Fibroblast of mammary gland (primary cell): ENCODE measurements at regions not wholly inside any gene's neighbourhood (a gene's known extent, or its start where the extent isn't known, plus 50 kb on each side); places are given as distances from the start of the nearest gene placed in this dataset.

Experiments used
- DNase-seq: peaks from one replicate; pipeline ENCODE4 v3.0.0-alpha.2; 2010; ENCODE audit warnings: low read depth
- H3K4me3 ChIP-seq: 2 replicates; pipeline ENCODE4 v1.5.1; 2011; ENCODE audit warnings: low read depth, mild to moderate bottlenecking, low read length, moderate library complexity; ENCODE audit not compliant: control insufficient read depth
- TF ChIP-seq, protein P1 (sequence below): conservative IDR thresholded peaks from 2 replicates; pipeline ENCODE4 v1.5.1; 2011; ENCODE audit warnings: low read depth, low read length, inconsistent platforms; ENCODE audit not compliant: control insufficient read depth, insufficient read depth

DNA sequence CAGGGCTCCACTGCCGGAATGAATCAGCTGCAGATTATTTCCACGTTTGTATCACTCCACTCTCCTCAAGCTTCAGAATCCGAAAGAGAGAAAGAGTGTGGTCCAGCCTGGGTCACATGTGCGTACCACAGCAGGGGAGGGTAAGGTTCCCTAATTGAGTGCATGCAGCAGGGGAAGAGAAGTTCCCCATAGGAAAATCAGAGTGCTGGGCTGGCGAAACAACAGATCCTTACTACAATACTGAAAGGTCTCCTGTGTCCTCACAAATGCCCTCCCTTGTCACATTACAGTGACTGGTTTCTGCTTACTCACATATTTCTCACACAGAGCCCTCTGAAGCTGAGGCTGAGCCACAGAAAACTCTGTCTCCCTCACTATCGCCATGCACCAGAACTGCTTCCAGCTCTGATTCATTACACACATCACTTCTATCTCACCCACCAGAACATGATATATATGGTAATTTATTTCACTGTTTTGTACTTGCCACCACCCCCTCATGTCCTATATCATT lies 532.2 kb upstream of the TUSC1 start:
- peak overlapping the region; percentile 3 for H3K4me3 ChIP-seq
- TF ChIP-seq, protein P1, sequence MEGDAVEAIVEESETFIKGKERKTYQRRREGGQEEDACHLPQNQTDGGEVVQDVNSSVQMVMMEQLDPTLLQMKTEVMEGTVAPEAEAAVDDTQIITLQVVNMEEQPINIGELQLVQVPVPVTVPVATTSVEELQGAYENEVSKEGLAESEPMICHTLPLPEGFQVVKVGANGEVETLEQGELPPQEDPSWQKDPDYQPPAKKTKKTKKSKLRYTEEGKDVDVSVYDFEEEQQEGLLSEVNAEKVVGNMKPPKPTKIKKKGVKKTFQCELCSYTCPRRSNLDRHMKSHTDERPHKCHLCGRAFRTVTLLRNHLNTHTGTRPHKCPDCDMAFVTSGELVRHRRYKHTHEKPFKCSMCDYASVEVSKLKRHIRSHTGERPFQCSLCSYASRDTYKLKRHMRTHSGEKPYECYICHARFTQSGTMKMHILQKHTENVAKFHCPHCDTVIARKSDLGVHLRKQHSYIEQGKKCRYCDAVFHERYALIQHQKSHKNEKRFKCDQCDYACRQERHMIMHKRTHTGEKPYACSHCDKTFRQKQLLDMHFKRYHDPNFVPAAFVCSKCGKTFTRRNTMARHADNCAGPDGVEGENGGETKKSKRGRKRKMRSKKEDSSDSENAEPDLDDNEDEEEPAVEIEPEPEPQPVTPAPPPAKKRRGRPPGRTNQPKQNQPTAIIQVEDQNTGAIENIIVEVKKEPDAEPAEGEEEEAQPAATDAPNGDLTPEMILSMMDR, result no peak
- peak; percentile 47 for DNase-seq

DNA sequence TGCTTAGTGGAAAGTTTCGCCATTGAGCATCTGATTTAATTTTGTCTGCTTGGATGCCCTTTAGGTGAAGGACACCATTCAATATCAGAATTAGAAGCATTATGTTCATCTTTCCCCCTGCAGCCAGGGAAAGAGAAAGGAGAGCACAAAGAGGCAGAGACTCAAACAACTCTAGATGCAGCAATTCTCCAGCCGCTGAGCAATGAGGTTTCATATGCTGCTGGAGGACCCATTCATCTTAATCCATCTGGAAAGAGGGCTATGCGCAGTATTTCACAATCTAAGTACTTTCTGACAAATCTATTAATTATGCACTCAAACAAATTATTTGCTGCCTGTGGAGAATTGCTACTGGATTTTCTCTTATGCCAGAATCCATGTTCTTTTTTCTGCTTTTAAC lies 527.0 kb upstream of the TUSC1 start:
- no peak for DNase-seq
- TF ChIP-seq, protein P1, result no peak
- no peak overlapping the region for H3K4me3 ChIP-seq

DNA sequence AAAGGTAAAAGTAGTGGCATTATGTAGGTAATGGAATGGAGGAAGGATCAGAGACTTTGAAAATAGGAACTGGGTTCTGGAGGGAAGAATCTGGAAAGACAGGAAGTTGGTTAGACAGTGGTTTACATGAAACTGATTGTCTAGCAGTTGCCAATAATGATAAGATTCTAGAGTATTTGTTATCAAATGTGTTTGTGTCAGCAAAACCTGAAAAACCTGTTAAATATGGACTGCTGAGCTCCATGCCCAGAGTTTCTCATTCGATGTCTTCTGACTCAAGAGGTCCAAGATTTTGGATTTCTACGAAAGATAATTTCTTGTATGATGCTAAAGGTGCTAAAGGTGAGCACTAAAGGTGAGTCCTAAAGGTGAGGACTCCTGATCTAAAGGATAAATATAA lies 515.0 kb upstream of the TUSC1 start:
- TF ChIP-seq, protein P1, result no peak
- DNase-seq, result no peak
- H3K4me3 ChIP-seq, result no peak overlapping the region

DNA sequence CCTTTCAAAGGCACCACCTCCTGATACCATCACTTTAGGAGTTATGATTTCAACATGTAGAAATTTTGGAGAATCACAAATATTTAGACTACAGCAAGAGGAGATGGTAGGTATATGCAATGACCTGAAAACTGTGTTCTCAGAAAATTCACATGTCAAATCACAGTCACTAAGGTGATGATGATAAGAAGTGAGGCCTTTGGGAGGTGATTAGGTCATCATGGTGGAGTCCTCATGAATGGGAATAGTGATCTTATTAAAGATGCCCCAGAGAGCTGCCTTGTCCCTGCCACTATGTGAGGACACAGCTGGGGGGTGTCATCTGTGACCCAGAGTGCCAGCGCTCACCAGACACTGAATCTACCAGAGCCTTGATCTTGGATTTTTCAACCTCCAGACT lies 513.5 kb upstream of the TUSC1 start:
- DNase-seq, result no peak
- no peak overlapping the region for H3K4me3 ChIP-seq
- TF ChIP-seq, protein P1, result no peak

DNA sequence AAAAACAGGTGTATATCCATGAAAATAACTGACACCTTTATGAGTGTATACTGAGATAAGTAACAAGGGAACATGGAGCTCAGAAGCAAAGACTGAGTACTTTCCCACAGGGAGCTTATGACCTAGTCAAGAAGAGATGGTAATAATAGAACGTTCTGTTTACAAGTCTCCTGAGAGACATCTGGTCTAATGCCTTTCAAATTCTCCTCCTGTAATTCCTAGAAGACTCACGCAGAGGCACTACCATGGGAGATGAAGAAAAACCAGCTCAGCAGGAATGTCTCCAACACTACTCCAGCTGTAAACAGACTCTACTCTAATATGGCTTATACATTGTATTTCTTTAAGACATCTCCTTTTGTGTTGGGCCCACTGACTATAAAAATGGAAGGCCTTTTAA lies 503.6 kb upstream of the TUSC1 start:
- DNase-seq, result no peak
- TF ChIP-seq, protein P1, result no peak
- H3K4me3 ChIP-seq, result no peak overlapping the region

DNA sequence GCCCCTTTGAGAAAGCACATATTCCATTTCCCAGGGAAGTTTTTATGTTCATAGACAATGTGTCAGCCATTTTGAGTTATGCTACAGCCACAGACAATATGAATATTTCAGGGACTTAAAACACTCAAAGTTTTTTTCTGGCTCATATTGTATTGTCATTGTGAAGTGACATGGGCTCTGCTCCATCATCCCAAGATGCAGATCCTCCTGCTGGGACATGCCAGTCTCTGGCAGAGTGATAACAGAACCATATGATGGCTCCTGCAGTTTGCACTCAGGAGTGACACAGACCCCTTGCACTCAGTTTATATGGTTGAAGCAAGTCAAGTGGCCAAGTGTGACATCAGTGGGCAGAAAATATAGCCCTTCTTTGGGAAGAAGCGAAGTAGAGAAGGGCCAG lies 498.4 kb upstream of the TUSC1 start:
- DNase-seq, result no peak
- TF ChIP-seq, protein P1, result no peak
- no peak overlapping the region for H3K4me3 ChIP-seq

DNA sequence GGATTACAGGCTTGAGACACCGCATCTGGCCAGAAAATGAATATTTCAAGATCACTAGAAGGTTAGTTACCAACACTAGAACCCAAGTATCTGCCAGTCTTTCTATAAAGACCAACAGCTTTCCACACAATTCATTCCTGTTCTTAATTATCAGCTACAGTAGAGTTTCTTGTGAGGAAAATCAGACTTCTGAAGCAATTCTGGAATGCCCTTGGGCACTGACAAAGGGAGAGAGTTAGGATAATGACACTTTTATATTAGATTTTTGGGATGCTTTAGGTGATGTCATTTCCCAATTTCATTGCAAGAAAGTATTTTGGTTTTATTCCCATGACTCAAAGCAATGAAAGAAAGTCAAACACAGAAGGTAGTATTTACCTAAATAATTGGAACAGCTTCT lies 497.0 kb upstream of the TUSC1 start:
- H3K4me3 ChIP-seq, result no peak overlapping the region
- peak; percentile 10 for DNase-seq
- TF ChIP-seq, protein P1, result no peak
